Nephron progenitor cell (in vitro differentiated cells): ENCODE measurements at regions not wholly inside any gene's neighbourhood (a gene's known extent, or its start where the extent isn't known, plus 50 kb on each side); places are given as distances from the start of the nearest gene placed in this dataset.

Experiments used
- DNase-seq: peaks from one replicate; pipeline ENCODE4 v3.0.0; 2021
- H3K27ac Mint-ChIP-seq: 2 replicates; pipeline ENCODE4 v1.8.0; 2021; ENCODE audit warnings: mild to moderate bottlenecking, moderate library complexity, mixed read lengths
- H3K27me3 Mint-ChIP-seq: 2 replicates; pipeline ENCODE4 v1.8.0; 2021; ENCODE audit warnings: mild to moderate bottlenecking, low read depth, mixed read lengths; ENCODE audit not compliant: poor library complexity
- H3K36me3 Mint-ChIP-seq: 2 replicates; pipeline ENCODE4 v1.8.0; 2021; ENCODE audit warnings: low read depth, mixed read lengths
- H3K4me1 Mint-ChIP-seq: 2 replicates; pipeline ENCODE4 v1.8.0; 2021; ENCODE audit warnings: mixed read lengths
- H3K4me3 Mint-ChIP-seq: 2 replicates; pipeline ENCODE4 v1.8.0; 2021; ENCODE audit warnings: mild to moderate bottlenecking, moderate library complexity, mixed read lengths
- H3K9me3 Mint-ChIP-seq: 2 replicates; pipeline ENCODE4 v1.8.0; 2021; ENCODE audit warnings: mild to moderate bottlenecking, moderate library complexity, mixed read lengths
- CTCF ChIP-seq: fragments of 200-600 bp; sonication (generic); IDR thresholded peaks from 2 replicates; pipeline ENCODE4 v1.5.0; 2021; ENCODE audit warnings: antibody characterized with exemption

GRCh38 chr18:32598144-32598543 lies 127.5 kb upstream of the GAREM1 start:
- no peak for DNase-seq
- no peak overlapping the region for H3K27ac Mint-ChIP-seq
- no peak overlapping the region for H3K4me3 Mint-ChIP-seq
- no peaks in the 10 kb centered on the region for H3K4me1 Mint-ChIP-seq
- peaks cover 27% of the 10 kb centered on the region for H3K9me3 Mint-ChIP-seq
- H3K27me3 Mint-ChIP-seq = no peaks in the 10 kb centered on the region
- no peaks in the 10 kb centered on the region for H3K36me3 Mint-ChIP-seq
- no peak for TF ChIP-seq CTCF

DNA sequence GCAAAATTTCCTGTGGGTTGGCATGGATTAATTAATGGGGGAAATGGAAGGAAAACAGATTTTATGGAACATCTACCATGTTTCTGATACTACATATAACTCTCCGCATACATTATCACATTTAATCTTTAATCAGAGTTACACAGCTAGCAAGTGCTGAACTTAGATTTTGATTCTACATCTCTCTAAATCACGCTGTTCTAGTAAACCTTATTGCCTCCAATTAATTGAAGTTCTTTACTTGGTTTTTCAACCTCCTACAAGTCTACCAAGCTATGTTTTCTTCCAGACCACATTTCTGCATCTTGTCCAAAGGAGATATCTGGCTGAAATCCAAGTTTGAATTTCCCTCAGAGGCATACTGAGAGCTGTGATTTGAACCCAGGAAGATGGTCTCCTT lies 125.8 kb upstream of the GAREM1 start:
- no peaks in the 10 kb centered on the region for H3K4me1 Mint-ChIP-seq
- no peak overlapping the region for H3K4me3 Mint-ChIP-seq
- H3K9me3 Mint-ChIP-seq = peaks cover 27% of the 10 kb centered on the region
- H3K27me3 Mint-ChIP-seq = no peaks in the 10 kb centered on the region
- DNase-seq = no peak
- no peak for TF ChIP-seq CTCF
- H3K27ac Mint-ChIP-seq = no peak overlapping the region
- no peaks in the 10 kb centered on the region for H3K36me3 Mint-ChIP-seq

GRCh38 chr18:32595832-32596231 lies 125.2 kb upstream of the GAREM1 start:
- no peak for TF ChIP-seq CTCF
- no peak overlapping the region for H3K4me3 Mint-ChIP-seq
- H3K27ac Mint-ChIP-seq = no peak overlapping the region
- H3K9me3 Mint-ChIP-seq = peaks cover 22% of the 10 kb centered on the region
- H3K4me1 Mint-ChIP-seq = no peaks in the 10 kb centered on the region
- no peaks in the 10 kb centered on the region for H3K27me3 Mint-ChIP-seq
- H3K36me3 Mint-ChIP-seq = no peaks in the 10 kb centered on the region
- no peak for DNase-seq

DNA sequence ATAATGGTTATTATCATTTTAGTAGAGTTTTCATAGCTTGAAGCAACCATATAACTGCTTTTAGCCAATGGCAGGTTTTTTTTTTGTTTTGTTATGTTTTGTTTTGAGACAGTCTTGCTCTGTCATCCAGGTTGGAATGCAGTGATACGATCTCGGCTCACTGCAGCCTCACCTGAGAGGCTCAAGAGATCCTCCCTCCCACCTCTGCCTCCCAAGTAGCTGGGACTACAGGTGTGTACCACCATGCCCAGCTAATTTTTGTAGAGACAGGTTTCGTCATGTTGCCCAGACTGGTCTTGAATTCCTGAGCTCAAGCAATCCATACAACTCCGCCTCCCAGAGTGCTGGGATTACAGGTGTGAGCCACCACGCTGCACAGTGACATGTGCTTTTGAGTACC lies 117.5 kb upstream of the GAREM1 start:
- no peak for TF ChIP-seq CTCF
- H3K9me3 Mint-ChIP-seq = peaks cover 27% of the 10 kb centered on the region
- no peaks in the 10 kb centered on the region for H3K27me3 Mint-ChIP-seq
- H3K36me3 Mint-ChIP-seq = no peaks in the 10 kb centered on the region
- H3K27ac Mint-ChIP-seq = no peak overlapping the region
- no peak for DNase-seq
- no peaks in the 10 kb centered on the region for H3K4me1 Mint-ChIP-seq
- no peak overlapping the region for H3K4me3 Mint-ChIP-seq

GRCh38 chr18:32583431-32583830 lies 112.7 kb upstream of the GAREM1 start:
- Mint-ChIP-seq H3K4me1 (peaks cover 4% of the 10 kb centered on the region), H3K9me3 (peaks cover 15% of the 10 kb centered on the region), H3K36me3 (peaks cover 8% of the 10 kb centered on the region), H3K4me3 (no peak overlapping the region), H3K27ac (no peak overlapping the region), H3K27me3 (peaks cover 2% of the 10 kb centered on the region)
- TF ChIP-seq CTCF = no peak
- no peak for DNase-seq

- Mint-ChIP-seq H3K27me3 (peaks cover 2% of the 10 kb centered on the region), H3K36me3 (peaks cover 8% of the 10 kb centered on the region), H3K4me1 (peaks cover 4% of the 10 kb centered on the region), H3K9me3 (peaks cover 15% of the 10 kb centered on the region), H3K27ac (peak overlapping the region; percentile 59), H3K4me3 (no peak overlapping the region)
- DNase-seq = no peak
- TF ChIP-seq CTCF = no peak
Observed at GRCh38 chr18:32582455-32582854, 111.8 kb upstream of the GAREM1 start.
